Right atrium auricular region (tissue), 2 donors: ENCODE measurements at regions not wholly inside any gene's neighbourhood (a gene's known extent, or its start where the extent isn't known, plus 50 kb on each side); places are given as distances from the start of the nearest gene placed in this dataset.

Experiments used
- DNase-seq: peaks from one replicate; pipeline ENCODE4 v3.0.0-alpha.2; 2019; ENCODE audit warnings: low spot score
- H3K27ac ChIP-seq, 2 donors: fragments of 200-600 bp; sonication (generic); 1 replicate in 1 of 2; 2 replicates in 1 of 2; pipeline ENCODE4 v1.5.1; 2016 to 2019
- H3K27me3 ChIP-seq, 2 donors: fragments of 200-600 bp; sonication (generic); one replicate each; pipeline versions ENCODE4 v1.5.1 to v1.6.0; 2017 to 2019
- H3K36me3 ChIP-seq: fragments of 200-600 bp; sonication (generic); one replicate; pipeline ENCODE4 v1.5.1; 2016
- H3K4me1 ChIP-seq, 2 donors: fragments of 200-600 bp; sonication (generic); one replicate each; pipeline versions ENCODE4 v1.5.1 to v1.6.0; 2017 to 2019
- H3K4me3 ChIP-seq, 2 donors: fragments of 200-600 bp; sonication (generic); 1 replicate in 1 of 2; 2 replicates in 1 of 2; pipeline ENCODE4 v1.5.1; 2017 to 2019; ENCODE audit warnings: mild to moderate bottlenecking in 1 of 2, moderate library complexity in 1 of 2
- H3K9me3 ChIP-seq, 2 donors: fragments of 200-600 bp; sonication (generic); one replicate each; pipeline ENCODE4 v1.5.1; 2019
- CTCF ChIP-seq, 2 donors: fragments of 200-600 bp; sonication (generic); IDR thresholded peaks; one replicate each; pipeline ENCODE4 v1.5.1; 2019; ENCODE audit warnings: antibody characterized with exemption in 2 of 2

GRCh38 chr4:184275766-184276165 is 58.1 kb upstream of the ENPP6 start:
- Histone ChIP-seq H3K4me1 (no peaks in the 10 kb centered on the region), H3K36me3 (no peaks in the 10 kb centered on the region), H3K4me3 (no peak overlapping the region), H3K27ac (no peak overlapping the region), H3K9me3 (peaks cover 0 to 3% of the 10 kb centered on the region in 2 donors), H3K27me3 (no peaks in the 10 kb centered on the region)
- DNase-seq = no peak
- no peak for TF ChIP-seq CTCF (IDR thresholded peaks at IDR 0.05)

GRCh38 chr4:184274286-184274951 is 56.7 kb upstream of the ENPP6 start:
- no peak for TF ChIP-seq CTCF (IDR thresholded peaks at IDR 0.05)
- no peak overlapping the region for H3K4me3 ChIP-seq
- H3K4me1 ChIP-seq = no peaks in the 10 kb centered on the region
- H3K36me3 ChIP-seq = no peaks in the 10 kb centered on the region
- no peak for DNase-seq
- H3K9me3 ChIP-seq = peaks cover 0 to 3% of the 10 kb centered on the region in 2 donors
- no peak overlapping the region for H3K27ac ChIP-seq
- no peaks in the 10 kb centered on the region for H3K27me3 ChIP-seq

GRCh38 chr4:184273166-184274147 is 55.8 kb upstream of the ENPP6 start:
- Histone ChIP-seq H3K4me3 (no peak overlapping the region), H3K27me3 (no peaks in the 10 kb centered on the region), H3K27ac (no peak overlapping the region), H3K36me3 (no peaks in the 10 kb centered on the region), H3K9me3 (peaks cover 0 to 3% of the 10 kb centered on the region in 2 donors), H3K4me1 (no peaks in the 10 kb centered on the region)
- peak; percentile 28 for DNase-seq
- TF ChIP-seq CTCF (IDR thresholded peaks at IDR 0.05) = no peak

- H3K36me3 ChIP-seq = no peaks in the 10 kb centered on the region
- TF ChIP-seq CTCF (IDR thresholded peaks at IDR 0.05) = no peak
- no peak overlapping the region for H3K27ac ChIP-seq
- DNase-seq = no peak
- H3K4me1 ChIP-seq = no peaks in the 10 kb centered on the region
- H3K27me3 ChIP-seq = no peaks in the 10 kb centered on the region
- no peak overlapping the region for H3K4me3 ChIP-seq
- H3K9me3 ChIP-seq = no peaks in the 10 kb centered on the region
Measured at GRCh38 chr4:184270808-184271413, 53.2 kb upstream of the ENPP6 start.

GRCh38 chr4:184269879-184270430 is 52.3 kb upstream of the ENPP6 start:
- no peak for TF ChIP-seq CTCF (IDR thresholded peaks at IDR 0.05)
- H3K27ac ChIP-seq = no peak overlapping the region
- no peaks in the 10 kb centered on the region for H3K27me3 ChIP-seq
- H3K4me3 ChIP-seq = no peak overlapping the region
- no peaks in the 10 kb centered on the region for H3K4me1 ChIP-seq
- no peaks in the 10 kb centered on the region for H3K9me3 ChIP-seq
- no peaks in the 10 kb centered on the region for H3K36me3 ChIP-seq
- DNase-seq = peak; percentile 46
